Body of pancreas (tissue), 4 donors: ENCODE measurements at regions not wholly inside any gene's neighbourhood (a gene's known extent, or its start where the extent isn't known, plus 50 kb on each side); places are given as distances from the start of the nearest gene placed in this dataset.

Experiments used
- ATAC-seq: fragments of 150-250 bp; one replicate; pipeline ENCODE4 v1.9.1; 2016
- DNase-seq, 4 donors: peaks; one replicate each; pipeline ENCODE4 v3.0.0-alpha.2; 2019
- H3K27ac ChIP-seq, 4 donors: fragments of 200-600 bp; sonication (generic); 1 replicate in 3 of 4; 2 replicates in 1 of 4; pipeline versions ENCODE4 v1.5.1 to v1.6.1; 2016 to 2019; ENCODE audit warnings: mild to moderate bottlenecking in 1 of 4, mixed read lengths in 1 of 4, moderate library complexity in 1 of 4
- H3K27me3 ChIP-seq, 2 donors: fragments of 200-600 bp; sonication (generic); one replicate each; pipeline ENCODE4 v1.6.0; 2016; ENCODE audit warnings: mild to moderate bottlenecking in 1 of 2
- H3K36me3 ChIP-seq, 2 donors: fragments of 200-600 bp; sonication (generic); replicated peaks in 1 of 2; 2 replicates each; pipeline ENCODE4 v1.5.1; 2016; ENCODE audit warnings: low read depth in 2 of 2; ENCODE audit not compliant: insufficient read depth in 1 of 2
- H3K4me1 ChIP-seq: fragments of 200-600 bp; sonication (generic); one replicate; pipeline ENCODE4 v1.6.0; 2016
- H3K4me3 ChIP-seq, 2 donors: fragments of 200-600 bp; sonication (generic); 1 replicate in 1 of 2; 2 replicates in 1 of 2; pipeline ENCODE4 v1.5.1; 2016 to 2019
- H3K9me3 ChIP-seq, 3 donors: fragments of 200-600 bp; sonication (generic); 1 replicate in 2 of 3; 2 replicates in 1 of 3; pipeline ENCODE4 v1.5.1; 2016
- CTCF ChIP-seq, 7 experiments: fragments of 450-650 bp in 4 of 7; fragments of 200-600 bp in 3 of 7; sonication (generic) in 3 of 7; IDR thresholded peaks; one replicate each; pipeline ENCODE4 v1.5.1; 2016 to 2019; ENCODE audit warnings: antibody characterized with exemption in 7 of 7
- POLR2A ChIP-seq, 3 donors: fragments of 450-650 bp; IDR thresholded peaks; one replicate each; pipeline ENCODE4 v1.6.1; 2016; ENCODE audit warnings: antibody characterized with exemption in 3 of 3, mild to moderate bottlenecking in 2 of 3
- WGBS, 2 donors: methylation state at CpG; one replicate each; pipeline ENCODE4 v1.1.5; 2017; 5-methylcytosine and 5-hydroxymethylcytosine counted together
- intact Hi-C: fragments of 100-400 bp; cut with DNase I; formaldehyde crosslinking; loops from one replicate; pipeline ENCODE4 v1.15.1; 2023

GRCh38 chr13:111789011-111789410 is 277.9 kb upstream of the SOX1 start:
- H3K36me3 ChIP-seq, result no peaks in the 10 kb centered on the region
- 70 to 79% methylated on average over 4 to 8 of the region's 8 CpGs for WGBS, 2 donors
- H3K9me3 ChIP-seq, result no peaks in the 10 kb centered on the region
- no peak for DNase-seq
- no peaks in the 10 kb centered on the region for H3K27me3 ChIP-seq
- TF ChIP-seq CTCF (IDR thresholded peaks at IDR 0.05) (no peak), POLR2A (IDR thresholded peaks at IDR 0.05) (no peak)
- intact Hi-C loops, result no loop called here
- no peak overlapping the region for H3K27ac ChIP-seq
- H3K4me1 ChIP-seq, result no peaks in the 10 kb centered on the region
- H3K4me3 ChIP-seq, result no peak overlapping the region
- ATAC-seq, result no peak

DNA sequence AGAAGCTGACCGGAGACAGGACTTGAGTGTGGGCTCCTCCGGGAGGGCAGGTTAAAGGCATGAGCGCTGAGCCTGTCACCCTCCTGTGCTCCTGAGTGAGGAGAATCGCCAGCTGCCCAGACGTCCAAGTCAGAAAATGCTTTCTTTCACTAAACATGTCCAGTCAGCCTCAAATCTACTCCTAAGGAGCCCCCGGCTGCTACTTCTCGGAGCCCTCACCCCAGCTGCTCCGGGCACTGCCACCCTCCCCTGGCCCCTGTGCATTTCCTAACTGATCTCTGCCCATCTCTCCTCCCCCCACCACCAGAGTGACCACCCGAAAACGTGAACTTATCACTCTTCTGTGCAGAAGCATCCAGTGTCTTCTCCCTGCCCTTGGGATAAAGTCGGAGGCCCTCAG is 277.5 kb upstream of the SOX1 start:
- Histone ChIP-seq H3K4me3 (no peak overlapping the region), H3K9me3 (no peaks in the 10 kb centered on the region), H3K4me1 (no peaks in the 10 kb centered on the region), H3K27me3 (no peaks in the 10 kb centered on the region), H3K36me3 (no peaks in the 10 kb centered on the region), H3K27ac (no peak overlapping the region)
- 70 to 74% methylated on average over 11 of the region's 11 CpGs for WGBS, 2 donors
- no peak for TF ChIP-seq CTCF (IDR thresholded peaks at IDR 0.05)
- no peak for TF ChIP-seq POLR2A (IDR thresholded peaks at IDR 0.05)
- ATAC-seq (no peak), DNase-seq (no peak)
- intact Hi-C loops, result no loop called here

- WGBS, 2 donors, result 75 to 80% methylated on average over 5 of the region's 5 CpGs
- H3K9me3 ChIP-seq, result no peaks in the 10 kb centered on the region
- H3K36me3 ChIP-seq, result no peaks in the 10 kb centered on the region
- TF ChIP-seq CTCF (IDR thresholded peaks at IDR 0.05) (no peak), POLR2A (IDR thresholded peaks at IDR 0.05) (no peak)
- DNase-seq, result no peak
- no peak overlapping the region for H3K4me3 ChIP-seq
- no peaks in the 10 kb centered on the region for H3K4me1 ChIP-seq
- H3K27ac ChIP-seq, result no peak overlapping the region
- ATAC-seq, result no peak
- intact Hi-C loops, result no loop called here
- H3K27me3 ChIP-seq, result no peaks in the 10 kb centered on the region
These were observed 276.3 kb upstream of the SOX1 start for GRCh38 chr13:111790621-111791020.

DNA sequence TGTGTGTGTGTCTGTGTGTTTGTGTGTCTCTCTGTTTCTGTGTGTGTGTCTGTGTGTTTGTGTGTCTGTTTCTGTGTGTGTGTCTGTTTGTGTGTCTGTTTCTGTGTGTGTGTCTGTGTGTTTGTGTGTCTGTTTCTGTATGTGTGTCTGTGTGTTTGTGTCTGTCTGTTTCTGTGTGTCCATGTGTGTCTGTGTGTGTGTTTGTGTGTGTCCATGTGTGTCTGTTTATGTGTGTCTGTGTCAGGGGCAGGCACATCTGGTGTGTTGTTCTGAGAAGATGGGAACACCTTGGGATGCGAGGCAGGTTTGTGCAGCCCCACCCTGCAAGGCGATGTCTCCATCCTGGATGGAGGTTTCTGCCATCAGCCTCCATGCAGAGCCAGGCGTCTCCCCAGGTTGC is 275.8 kb upstream of the SOX1 start:
- Histone ChIP-seq H3K36me3 (no peaks in the 10 kb centered on the region), H3K27ac (no peak overlapping the region), H3K4me1 (no peaks in the 10 kb centered on the region), H3K27me3 (no peaks in the 10 kb centered on the region), H3K9me3 (no peaks in the 10 kb centered on the region), H3K4me3 (no peak overlapping the region)
- intact Hi-C loops, result no loop called here
- 75 to 84% methylated on average over 2 to 3 of the region's 3 CpGs for WGBS, 2 donors
- TF ChIP-seq POLR2A (IDR thresholded peaks at IDR 0.05), result no peak
- ATAC-seq, result no peak
- no peak for DNase-seq

DNA sequence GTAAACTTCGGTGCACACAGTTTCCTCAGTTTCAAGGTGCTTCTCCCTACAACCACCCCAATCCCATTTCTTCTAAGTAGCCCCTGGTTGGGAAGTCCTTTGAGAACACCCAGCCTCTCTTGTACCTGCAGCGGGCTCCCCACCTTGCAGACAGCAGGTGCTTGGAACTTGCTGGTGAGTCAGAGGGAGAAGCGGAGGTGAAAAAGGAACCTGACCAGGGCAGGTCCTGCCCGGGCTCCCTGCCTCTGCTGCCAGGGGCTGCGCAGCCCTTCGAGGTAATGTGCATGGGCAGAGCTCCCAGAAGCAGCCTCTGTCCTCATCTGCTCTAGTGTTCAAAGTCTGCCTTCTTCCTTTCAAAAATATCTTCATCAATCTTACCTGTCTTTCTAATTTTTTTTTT is 274.0 kb upstream of the SOX1 start:
- no peaks in the 10 kb centered on the region for H3K4me1 ChIP-seq
- no peak for TF ChIP-seq POLR2A (IDR thresholded peaks at IDR 0.05)
- no peak for TF ChIP-seq CTCF (IDR thresholded peaks at IDR 0.05)
- no peaks in the 10 kb centered on the region for H3K9me3 ChIP-seq
- no peak overlapping the region for H3K4me3 ChIP-seq
- ATAC-seq, result no peak
- H3K36me3 ChIP-seq, result no peaks in the 10 kb centered on the region
- H3K27ac ChIP-seq, result no peak overlapping the region
- H3K27me3 ChIP-seq, result no peaks in the 10 kb centered on the region
- DNase-seq, result no peak
- intact Hi-C loops, result no loop called here
- WGBS, 2 donors, result 65 to 68% methylated on average over 6 of the region's 6 CpGs
